ENCODE measurements at regions not wholly inside any gene's neighbourhood (a gene's known extent, or its start where the extent isn't known, plus 50 kb on each side); places are given as distances from the start of the nearest gene placed in this dataset.

DNA sequence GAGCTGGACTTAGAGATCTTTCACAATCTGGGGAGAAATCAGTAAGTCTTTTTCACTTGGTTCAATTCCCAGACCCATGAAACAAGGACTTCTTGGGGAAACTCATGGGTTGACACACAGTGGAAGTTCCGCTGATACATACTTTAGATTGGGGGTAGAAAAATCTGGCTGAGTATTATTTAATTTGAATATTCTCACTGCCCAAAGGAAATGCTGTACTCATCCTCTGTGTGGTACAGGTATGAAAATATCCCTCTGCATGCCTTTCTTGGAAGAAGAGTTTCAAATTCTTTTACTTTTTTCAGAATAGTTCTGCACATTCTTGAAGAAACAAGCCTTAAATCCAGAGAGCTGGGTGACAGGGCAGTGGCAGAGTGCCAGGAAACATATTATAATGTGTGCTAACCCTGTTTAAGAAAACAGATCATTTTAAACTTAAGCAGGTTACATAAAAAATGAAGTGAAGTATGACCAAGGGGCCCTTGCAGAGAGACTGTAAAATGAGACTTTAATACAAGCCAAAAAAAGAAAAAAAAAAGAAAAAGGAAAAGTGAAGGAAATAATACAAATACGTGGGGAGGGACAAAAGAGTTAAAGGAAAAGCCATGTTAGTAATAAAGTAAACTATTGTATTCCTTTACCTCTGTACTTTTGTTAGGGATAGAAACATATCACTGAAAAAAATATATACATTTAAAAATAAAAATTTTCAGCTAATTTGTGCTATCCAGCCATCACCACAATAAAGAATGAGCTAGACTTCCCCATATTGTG is 173.4 kb upstream of the NR3C1 start:
- TF ChIP-seq CTCF (IDR thresholded peaks at IDR 0.05; ENCODE audit: low read depth, low read length, missing control alignments), result no peak
- Histone ChIP-seq H3K27me3 (replicated peaks) (no peaks in the 10 kb centered on the region), H3K4me3 (ENCODE audit: low read depth, low read length) (no peak overlapping the region), H3K27ac (peak overlapping the region; percentile 60), H3K36me3 (replicated peaks) (no peaks in the 10 kb centered on the region)
- in situ Hi-C loops (cut with HindIII; ENCODE audit: low pct_ligation_motif_present, low sequenced_read_pairs), result no loop called here
- peak; percentile 68 for DNase-seq

- in situ Hi-C loops (cut with HindIII; ENCODE audit: low pct_ligation_motif_present, low sequenced_read_pairs), result no loop called here
- DNase-seq, result no peak
- TF ChIP-seq CTCF (IDR thresholded peaks at IDR 0.05; ENCODE audit: low read depth, low read length, missing control alignments), result no peak
- no peak overlapping the region for H3K4me3 ChIP-seq (ENCODE audit: low read depth, low read length)
- no peaks in the 10 kb centered on the region for H3K27me3 ChIP-seq (replicated peaks)
- H3K36me3 ChIP-seq (replicated peaks), result no peaks in the 10 kb centered on the region
- no peak overlapping the region for H3K27ac ChIP-seq
Observed at GRCh38 chr5:143575286-143575685, 171.8 kb upstream of the NR3C1 start.

DNA sequence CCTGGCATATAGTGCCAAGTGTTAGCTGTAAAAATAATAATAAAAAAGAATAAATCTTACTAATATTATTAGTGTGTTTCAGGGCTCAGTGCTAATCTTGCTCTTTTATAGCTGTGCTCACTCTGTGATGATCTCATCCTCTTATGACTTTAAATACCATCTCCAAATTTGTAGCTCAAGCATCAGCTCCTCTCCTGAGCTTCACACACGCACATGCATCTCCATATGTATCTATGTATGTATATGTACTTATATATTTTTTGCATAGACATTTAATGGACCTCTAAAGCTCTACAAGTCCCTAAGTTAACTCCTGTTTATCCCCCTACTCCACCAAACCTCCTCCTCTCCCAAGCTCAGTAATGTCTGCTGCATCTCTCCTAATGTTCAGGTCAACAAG is 170.8 kb upstream of the NR3C1 start:
- Histone ChIP-seq H3K27ac (no peak overlapping the region), H3K27me3 (replicated peaks) (no peaks in the 10 kb centered on the region), H3K4me3 (ENCODE audit: low read depth, low read length) (no peak overlapping the region), H3K36me3 (replicated peaks) (no peaks in the 10 kb centered on the region)
- TF ChIP-seq CTCF (IDR thresholded peaks at IDR 0.05; ENCODE audit: low read depth, low read length, missing control alignments), result no peak
- no peak for DNase-seq
- in situ Hi-C loops (cut with HindIII; ENCODE audit: low pct_ligation_motif_present, low sequenced_read_pairs), result no loop called here

GRCh38 chr5:143573568-143574170 is 170.2 kb upstream of the NR3C1 start:
- TF ChIP-seq CTCF (IDR thresholded peaks at IDR 0.05; ENCODE audit: low read depth, low read length, missing control alignments), result no peak
- no peak for DNase-seq
- in situ Hi-C loops (cut with HindIII; ENCODE audit: low pct_ligation_motif_present, low sequenced_read_pairs), result no loop called here

DNA sequence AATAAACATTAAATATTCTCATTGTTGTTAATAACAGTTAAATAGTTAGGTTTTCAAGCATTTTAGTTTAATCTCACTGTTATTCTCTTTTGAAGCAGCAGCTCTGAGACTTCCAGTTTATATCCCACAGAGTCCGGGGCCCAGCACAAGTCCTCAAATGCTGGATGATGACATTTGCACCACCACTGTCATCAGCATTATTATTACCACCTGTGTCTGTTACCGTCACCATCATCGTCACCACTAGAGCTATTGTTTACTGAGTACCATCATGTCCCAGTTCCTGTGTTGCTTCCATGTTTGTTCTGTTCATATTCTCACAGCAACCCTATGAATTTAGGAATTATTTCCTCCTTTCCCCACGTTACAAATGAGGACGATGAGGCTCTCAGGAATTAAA is 169.2 kb upstream of the NR3C1 start:
- no peak for TF ChIP-seq CTCF (IDR thresholded peaks at IDR 0.05; ENCODE audit: low read depth, low read length, missing control alignments)
- no peaks in the 10 kb centered on the region for H3K27me3 ChIP-seq (replicated peaks)
- DNase-seq, result no peak
- H3K27ac ChIP-seq, result no peak overlapping the region
- no peak overlapping the region for H3K4me3 ChIP-seq (ENCODE audit: low read depth, low read length)
- in situ Hi-C loops (cut with HindIII; ENCODE audit: low pct_ligation_motif_present, low sequenced_read_pairs), result no loop called here
- H3K36me3 ChIP-seq (replicated peaks), result no peaks in the 10 kb centered on the region

More at GRCh38 chr5:143573568-143574170, 170.2 kb upstream of the NR3C1 start:
- Histone ChIP-seq H3K4me3 (ENCODE audit: low read depth, low read length) (no peak overlapping the region), H3K27ac (no peak overlapping the region), H3K36me3 (replicated peaks) (no peaks in the 10 kb centered on the region), H3K27me3 (replicated peaks) (no peaks in the 10 kb centered on the region)

Data from brain microvascular endothelial cell (primary cell).